HG03354 (cell line): ENCODE measurements at regions not wholly inside any gene's neighbourhood (a gene's known extent, or its start where the extent isn't known, plus 50 kb on each side); places are given as distances from the start of the nearest gene placed in this dataset.

Source experiments
- ATAC-seq: cut with Tn5 transposase; IDR thresholded peaks from one replicate; pipeline ENCODE4 v1.9.1; 2021; ENCODE audit warnings: mild to moderate bottlenecking; ENCODE audit not compliant: unreplicated experiment, poor library complexity, severe bottlenecking

- no peak for ATAC-seq
These were observed 202.3 kb downstream of the KIF21A start for GRCh38 chr12:39240587-39240986.

GRCh38 chr12:39239490-39240486, 203.1 kb downstream of the KIF21A start:
- no peak for ATAC-seq

DNA sequence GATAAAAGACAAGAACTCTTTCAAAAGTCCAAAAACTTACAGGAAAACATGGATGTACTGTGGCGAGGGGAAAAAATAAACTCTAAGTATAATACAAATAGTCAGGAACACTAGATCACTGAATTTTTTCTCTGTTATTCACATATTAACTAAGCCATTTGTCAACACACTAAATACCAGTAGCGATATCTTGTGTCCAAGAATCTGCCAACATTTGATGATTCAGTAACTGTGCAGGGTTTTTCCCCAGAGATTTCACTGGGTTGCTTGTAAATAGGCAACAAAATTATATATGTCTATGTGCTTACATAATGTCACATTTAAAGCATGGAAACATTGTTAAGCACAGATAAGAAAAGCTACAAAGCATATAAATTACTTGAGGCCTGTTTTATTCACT, 205.9 kb downstream of the KIF21A start:
- no peak for ATAC-seq

DNA sequence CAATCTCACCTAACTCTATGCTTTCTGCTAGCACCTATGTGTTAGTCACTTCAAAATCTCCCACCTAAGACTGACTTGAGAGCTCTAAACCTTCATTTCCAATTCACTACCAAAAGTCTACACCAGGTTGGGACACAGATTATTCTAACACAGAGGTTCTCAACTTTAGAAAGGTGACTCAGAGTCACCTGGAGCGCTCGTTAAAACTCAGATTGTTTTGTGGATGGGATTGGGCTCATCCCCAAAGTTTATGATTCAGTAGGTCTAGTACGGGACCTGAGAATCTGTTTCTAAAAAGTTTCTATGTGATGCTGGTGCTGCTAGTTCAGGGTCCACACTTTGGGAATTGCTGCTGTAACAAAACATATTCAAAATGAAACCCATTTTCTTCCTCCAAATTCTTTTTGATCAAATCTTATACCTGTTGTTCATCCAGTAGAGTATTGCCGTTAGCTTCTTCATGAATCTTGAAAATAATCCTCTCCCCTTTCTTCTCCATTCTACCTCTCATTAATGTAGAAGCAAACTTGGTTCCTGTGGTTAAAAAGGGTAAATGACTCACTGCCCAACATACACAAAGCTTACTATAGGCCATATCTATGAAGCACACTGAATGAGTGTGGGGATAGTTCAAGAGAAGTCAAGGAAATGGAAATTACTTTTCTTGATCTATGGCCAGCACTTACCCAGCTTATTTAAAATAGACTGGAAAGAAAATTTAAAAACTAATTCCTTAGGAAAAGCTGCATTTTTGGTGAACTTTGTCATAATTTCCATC, 206.7 kb downstream of the KIF21A start:
- ATAC-seq: no peak

- ATAC-seq: no peak
These were observed 212.8 kb downstream of the KIF21A start for GRCh38 chr12:39230086-39230485.

DNA sequence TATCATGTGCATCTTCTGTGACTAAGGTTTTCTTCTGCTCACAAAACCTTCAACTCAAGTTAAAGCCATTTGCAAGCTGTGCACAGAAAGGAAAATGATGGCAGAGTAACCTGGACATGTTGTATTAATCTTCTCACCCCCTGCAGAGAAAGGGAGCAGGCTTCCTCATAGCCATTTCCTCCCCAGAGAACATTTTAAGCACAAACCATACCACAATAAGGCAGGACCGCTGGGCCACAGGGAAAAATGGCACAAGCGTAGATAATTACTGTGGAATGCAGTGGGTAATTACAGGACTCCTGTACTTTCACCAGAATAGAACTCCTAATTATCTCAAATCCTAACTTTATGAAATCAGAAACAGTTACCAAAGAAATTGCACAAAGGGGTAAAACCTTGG, 215.7 kb downstream of the KIF21A start:
- ATAC-seq: no peak

DNA sequence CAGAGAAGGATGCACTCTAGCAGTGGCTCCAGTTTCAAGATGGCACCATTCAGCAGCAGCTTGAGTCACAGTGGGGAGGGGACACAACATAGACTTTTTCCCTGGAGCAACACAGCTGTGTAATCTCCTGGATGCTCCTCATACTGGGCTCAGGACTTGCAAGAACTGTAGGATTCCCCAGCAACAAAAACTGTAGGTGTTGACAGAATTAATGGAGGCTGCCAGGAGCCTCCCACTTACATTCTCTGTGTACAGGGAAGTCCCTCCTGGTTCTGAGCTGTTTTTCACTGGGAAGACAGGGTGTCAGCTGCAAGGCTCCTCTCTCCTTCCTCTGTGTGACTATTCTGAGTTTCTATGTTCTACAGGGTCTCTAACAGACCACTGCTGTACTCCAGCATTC, 217.9 kb downstream of the KIF21A start:
- ATAC-seq: no peak

- peak; percentile 77 for ATAC-seq
These were observed 237.0 kb downstream of the KIF21A start for GRCh38 chr12:39205969-39206368.

DNA sequence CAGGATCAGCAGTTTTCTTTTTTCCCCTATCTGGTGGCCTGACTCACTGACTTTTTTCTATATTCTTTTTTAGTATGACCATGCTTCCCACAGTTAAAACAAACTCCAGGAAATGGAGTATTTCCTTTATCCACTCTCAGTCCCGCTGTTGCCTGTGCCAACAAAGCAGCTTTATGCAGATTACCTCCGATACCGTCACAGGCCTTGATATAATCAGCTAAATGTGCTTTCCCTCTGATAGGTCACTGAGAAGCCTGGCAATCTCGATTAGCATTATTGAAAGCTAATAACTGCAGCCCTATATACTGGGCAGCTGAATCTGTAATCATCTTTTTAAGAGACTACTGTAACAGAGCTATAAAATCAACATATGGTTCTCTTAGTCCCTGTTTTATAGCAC, 243.6 kb downstream of the KIF21A start:
- ATAC-seq: no peak

- no peak for ATAC-seq
These were observed 254.2 kb downstream of the KIF21A start for GRCh38 chr12:39188689-39189088.

GRCh38 chr12:39186744-39187143, 256.2 kb downstream of the KIF21A start:
- no peak for ATAC-seq

GRCh38 chr12:39178837-39179236, 264.1 kb downstream of the KIF21A start:
- no peak for ATAC-seq

DNA sequence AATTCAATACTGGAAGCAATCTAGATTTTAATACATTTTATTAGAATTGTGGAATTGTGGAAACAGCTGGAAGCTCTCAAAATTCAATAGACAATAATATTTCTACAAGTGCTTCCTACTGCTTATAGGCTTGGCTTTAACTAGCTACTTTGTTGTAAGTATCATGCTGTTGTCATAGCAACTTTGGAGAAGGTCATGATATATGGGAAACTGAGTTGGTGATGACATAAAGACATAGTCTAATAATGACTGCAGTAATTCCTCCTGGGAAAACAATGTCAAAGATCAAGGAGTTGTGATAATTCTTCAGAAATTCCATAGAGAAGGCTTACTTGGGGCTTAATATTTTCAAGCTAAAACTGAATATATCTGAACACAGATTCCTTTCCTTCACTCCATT, 266.6 kb downstream of the KIF21A start:
- ATAC-seq: no peak

DNA sequence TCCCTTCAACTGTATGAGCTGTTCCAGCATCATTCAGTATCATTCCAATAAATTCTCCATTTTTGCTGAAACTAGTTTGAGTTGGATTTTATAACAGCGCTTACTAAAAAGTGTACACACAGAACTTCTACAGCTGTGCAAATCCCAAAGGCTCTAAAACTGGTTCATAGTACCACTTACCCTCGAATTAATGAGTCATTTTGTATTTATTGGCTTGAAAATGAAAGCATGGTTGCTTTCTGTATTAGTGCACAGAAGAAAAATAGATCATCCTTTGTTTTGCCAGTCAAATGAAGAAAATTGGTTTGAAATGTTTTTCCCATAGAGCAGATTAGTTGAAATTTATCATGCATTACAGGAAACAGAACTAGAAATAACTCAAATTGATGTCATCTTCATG, 268.3 kb upstream of the CPNE8 start:
- no peak for ATAC-seq

DNA sequence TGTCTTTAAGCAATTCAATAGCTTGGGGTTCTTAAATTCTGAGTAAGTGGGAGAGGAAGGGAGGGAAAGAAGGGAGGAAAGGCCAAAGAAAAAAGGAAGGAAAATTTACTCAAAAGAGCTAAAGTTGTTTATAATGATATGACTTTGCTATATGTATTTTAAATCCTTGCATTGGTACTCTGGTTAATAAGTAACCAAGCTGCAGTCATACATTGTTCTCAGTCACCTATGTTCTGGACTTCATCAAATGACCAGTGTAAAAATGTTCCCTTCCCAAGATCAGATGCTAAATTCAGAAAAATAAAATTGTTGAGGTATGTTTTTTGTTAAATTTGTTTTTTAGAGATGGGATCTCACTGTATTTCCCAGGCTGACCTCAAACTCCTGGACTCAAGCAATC, 259.9 kb upstream of the CPNE8 start:
- ATAC-seq: no peak

GRCh38 chr12:39161465-39162085, 256.2 kb upstream of the CPNE8 start:
- ATAC-seq: no peak

- no peak for ATAC-seq
These were observed 252.4 kb upstream of the CPNE8 start for GRCh38 chr12:39157696-39158342.

DNA sequence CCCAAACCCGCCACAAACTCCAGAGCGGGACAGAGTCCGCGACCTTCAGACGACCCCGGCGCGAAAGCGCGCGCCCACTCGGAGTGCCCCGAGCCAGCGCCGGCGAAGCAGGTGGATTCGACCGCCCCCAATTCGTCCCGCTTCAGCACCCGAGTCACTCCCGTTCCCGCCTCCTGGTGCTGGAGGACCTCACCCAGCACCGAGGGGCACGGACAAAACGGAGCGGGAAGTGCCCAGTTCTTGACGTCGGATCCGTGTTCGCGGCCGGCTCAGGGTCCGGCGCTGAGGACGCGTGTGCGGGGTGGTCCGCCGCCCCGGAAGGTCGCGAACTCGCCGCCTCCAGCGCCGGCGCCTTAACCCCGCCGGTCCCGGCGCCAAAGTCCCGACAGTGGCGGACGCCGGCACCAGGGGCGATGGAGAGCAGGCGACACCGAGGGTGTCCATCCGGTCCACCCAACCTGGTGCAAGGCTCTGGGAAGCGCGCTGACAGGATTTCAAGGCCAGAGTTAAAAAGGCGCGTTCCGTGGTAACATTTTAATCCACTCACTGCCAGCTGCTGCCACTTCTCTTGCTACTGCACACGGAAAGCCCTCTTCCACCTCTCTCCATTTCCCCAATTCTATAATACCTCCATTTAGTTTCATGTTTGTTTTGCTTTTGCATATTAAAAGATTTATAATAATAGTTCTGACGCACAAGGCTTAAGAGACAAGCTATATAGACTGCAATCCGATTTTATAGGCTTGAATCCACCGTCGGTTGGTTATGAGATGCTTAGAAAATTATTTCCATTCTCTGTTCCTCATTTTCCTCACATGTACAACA, 240.0 kb upstream of the CPNE8 start:
- peak; percentile 95 for ATAC-seq

DNA sequence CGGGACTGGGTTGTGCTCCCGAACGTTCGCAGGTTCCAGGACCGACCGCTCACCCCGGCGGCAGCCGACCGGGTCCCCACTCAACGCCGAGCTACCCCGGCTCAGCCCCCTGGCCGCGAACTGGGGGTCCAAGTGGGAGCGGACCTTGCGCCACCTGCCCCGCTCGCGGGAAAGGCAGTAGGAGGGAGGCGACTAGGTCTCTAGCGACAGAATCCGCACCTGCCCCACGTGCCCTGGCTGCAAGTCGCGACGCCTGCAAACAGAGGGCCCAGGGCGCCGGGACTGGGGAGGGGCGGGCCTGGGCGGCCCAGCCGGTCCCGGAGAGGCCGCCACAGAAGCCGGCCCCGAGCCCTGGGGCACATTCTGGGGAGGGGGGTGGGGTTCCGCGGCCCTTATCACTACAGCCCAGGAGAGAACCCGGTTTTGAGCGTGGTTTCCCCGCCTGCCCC, 239.2 kb upstream of the CPNE8 start:
- peak; percentile 14 for ATAC-seq
